ENCODE measurements at regions not wholly inside any gene's neighbourhood (a gene's known extent, or its start where the extent isn't known, plus 50 kb on each side); places are given as distances from the start of the nearest gene placed in this dataset.
"Not testable (repeated sequence)": the region's sequence is repeated elsewhere in the genome, so short reads cannot be mapped to it uniquely, and the experiment has no call there.

DNA sequence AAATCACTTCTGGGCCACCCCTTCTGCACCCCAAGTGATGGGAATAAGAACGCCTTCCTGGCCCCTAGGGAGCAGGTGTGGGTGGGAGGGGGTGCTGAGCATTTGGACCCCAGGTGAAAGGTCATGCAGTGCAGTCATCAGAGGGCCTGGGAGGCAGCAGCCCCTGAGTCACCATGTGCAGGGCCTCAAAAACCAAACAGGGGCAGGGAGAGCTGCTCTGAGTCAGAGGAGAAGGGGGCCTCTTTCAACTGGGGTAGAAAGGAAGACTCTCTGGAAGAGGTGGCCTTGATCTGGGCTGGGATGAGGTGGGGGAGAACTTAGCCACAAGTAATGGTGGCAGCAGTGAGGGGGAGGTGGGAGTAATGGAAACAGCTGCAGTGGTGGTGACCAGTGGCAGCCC lies 164.3 kb downstream of the BUB3 start:
- no peak for DNase-seq (ENCODE audit: low read depth, low spot score)

DNA sequence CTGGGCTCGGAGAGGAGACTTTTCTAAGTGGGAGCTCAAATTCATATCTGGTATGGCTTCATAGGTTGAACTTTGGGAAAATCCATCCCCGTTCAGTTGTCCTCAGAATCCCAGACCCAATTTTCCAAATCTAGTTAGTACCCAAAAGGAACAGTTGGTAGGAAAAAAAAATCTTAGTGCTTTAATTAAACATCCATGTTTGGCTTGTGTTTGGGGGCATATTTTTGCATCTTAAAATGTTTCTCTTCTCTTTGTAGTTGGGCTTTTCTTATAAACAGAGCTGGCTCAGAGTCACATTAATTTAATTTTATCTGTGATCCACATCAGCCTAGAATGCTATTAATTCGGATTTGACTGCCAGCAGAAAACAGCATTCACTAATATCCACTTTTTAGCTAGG lies 165.9 kb downstream of the BUB3 start:
- no peak for DNase-seq (ENCODE audit: low read depth, low spot score)

- no peak for DNase-seq (ENCODE audit: low read depth, low spot score)
These were observed 169.7 kb downstream of the BUB3 start for GRCh38 chr10:123323884-123324283.

DNA sequence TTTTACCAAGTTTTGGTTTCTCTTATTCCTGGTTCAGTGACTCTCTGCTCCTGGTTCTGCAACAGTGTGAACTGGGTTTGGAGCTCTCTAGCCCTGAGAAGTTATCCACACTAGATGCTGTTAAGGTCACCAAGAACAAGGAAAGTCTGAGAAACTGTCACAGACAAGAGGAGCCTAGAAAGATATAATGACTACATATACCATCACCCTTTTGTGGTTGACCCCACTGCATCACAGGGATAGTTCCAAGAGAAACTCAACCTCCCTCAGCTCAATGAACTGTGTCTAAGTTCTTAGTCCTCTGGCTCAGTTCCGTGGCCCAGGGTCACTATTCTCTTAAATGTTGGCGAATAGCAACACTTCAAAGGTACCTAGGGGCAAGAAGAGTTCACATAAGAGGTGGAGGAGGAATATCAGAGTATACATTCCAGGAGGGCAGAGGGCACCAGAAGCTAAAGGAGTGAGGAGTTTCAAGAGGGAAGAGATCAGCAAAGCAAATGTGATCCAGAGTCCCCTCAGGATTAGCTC lies 171.5 kb downstream of the BUB3 start:
- no peak for DNase-seq (ENCODE audit: low read depth, low spot score)

- no peak for DNase-seq (ENCODE audit: low read depth, low spot score)
These were observed 172.5 kb downstream of the BUB3 start for GRCh38 chr10:123326674-123327073.

DNA sequence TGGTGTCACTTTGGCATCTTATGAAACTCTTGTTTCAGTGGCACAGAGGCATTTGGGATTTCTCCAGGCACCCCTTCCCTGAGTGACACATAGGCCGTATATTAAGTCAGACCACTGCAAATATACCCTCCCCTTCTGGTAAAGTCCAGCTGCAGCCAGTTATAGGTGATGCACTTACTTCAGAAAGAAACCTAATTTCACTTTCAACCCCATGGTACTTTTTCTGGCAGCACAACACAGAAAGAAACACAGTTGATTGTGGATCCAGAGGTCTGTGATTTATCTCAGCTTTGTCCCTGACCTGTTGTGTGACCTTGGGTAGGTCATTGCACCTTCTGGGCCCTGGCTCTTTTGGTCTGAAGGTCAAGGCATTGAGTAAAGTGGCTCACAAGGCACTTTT lies 173.2 kb downstream of the BUB3 start:
- no peak for DNase-seq (ENCODE audit: low read depth, low spot score)

- DNase-seq (ENCODE audit: low read depth, low spot score) = no peak
These were observed 173.7 kb downstream of the BUB3 start for GRCh38 chr10:123327896-123328295.

DNA sequence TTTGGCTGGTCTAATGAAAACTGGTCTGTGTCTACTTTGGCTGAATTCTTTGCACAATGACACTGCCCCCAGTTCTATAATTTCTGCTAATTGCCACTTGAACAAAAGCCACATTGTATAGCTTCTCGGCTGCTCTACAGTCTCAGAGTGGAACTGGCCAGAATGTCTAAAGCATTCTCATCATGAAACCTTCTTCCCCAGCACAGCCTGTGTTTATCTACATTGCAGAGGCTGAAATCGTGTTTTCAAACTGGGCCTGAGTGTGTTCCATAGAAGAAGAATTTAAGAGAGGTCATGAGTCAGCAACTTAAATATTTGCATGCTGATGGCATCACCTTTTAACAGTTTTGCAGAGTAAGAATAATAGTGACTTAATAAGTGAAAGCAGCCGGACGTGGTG lies 177.2 kb downstream of the BUB3 start:
- no peak for DNase-seq (ENCODE audit: low read depth, low spot score)

DNA sequence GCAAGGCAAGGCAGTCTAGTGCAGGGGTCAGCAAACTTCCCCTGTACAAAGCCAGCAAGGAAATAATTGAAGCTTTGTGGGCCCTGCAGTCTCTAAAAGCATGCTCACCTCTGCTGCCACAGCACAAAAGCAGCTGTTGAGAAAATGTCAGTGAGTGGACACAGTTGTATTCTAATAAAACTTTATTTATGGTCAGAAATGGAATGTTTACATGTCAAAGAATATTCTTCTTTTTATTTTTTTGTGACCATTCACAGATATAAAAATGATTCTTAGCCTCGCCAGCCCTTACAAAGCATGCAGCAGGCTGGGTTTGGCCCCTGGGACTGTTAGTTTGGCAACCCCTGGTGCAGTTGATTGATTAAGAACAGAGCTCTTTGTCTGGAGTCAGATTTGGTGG lies 192.4 kb downstream of the BUB3 start:
- no peak for DNase-seq (ENCODE audit: low read depth, low spot score)

- no peak for DNase-seq (ENCODE audit: low read depth, low spot score)
These were observed 194.7 kb downstream of the BUB3 start for GRCh38 chr10:123348691-123349572.

GRCh38 chr10:123351715-123352114 lies 197.5 kb downstream of the BUB3 start:
- DNase-seq (ENCODE audit: low read depth, low spot score) = no peak

GRCh38 chr10:123354521-123354920 lies 200.3 kb downstream of the BUB3 start:
- no peak for DNase-seq (ENCODE audit: low read depth, low spot score)

GRCh38 chr10:123355748-123356481 lies 201.7 kb downstream of the BUB3 start:
- no peak for DNase-seq (ENCODE audit: low read depth, low spot score)

- DNase-seq (ENCODE audit: low read depth, low spot score) = no peak
These were observed 202.6 kb downstream of the BUB3 start for GRCh38 chr10:123356799-123357198.

DNA sequence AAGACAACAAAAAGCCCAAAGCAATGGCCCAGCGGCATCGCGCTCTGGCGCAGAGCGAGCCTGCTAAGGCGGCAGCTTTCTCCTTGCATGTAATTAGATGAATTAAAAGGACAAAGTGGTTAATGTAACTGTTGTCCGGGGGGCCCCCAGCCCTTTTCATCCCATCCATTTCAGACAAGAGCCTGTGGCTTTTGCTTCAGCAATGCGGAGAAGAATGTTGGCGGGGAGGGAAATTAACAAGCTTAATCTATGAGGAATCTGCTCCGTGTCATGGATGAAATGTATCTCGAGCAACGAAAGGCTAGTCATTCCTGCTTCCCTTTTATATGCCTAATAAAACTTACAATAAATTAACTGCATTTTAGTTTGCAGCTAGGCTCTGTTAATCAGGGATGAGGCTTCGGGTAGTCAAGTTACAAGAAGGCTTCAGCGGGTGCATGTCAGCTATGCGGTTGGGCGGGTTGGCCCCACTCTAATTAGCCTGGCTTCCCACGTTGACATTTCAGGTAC lies 203.3 kb downstream of the BUB3 start:
- DNase-seq (ENCODE audit: low read depth, low spot score) = no peak

GRCh38 chr10:123359539-123359938 lies 205.3 kb downstream of the BUB3 start:
- no peak for DNase-seq (ENCODE audit: low read depth, low spot score)

DNA sequence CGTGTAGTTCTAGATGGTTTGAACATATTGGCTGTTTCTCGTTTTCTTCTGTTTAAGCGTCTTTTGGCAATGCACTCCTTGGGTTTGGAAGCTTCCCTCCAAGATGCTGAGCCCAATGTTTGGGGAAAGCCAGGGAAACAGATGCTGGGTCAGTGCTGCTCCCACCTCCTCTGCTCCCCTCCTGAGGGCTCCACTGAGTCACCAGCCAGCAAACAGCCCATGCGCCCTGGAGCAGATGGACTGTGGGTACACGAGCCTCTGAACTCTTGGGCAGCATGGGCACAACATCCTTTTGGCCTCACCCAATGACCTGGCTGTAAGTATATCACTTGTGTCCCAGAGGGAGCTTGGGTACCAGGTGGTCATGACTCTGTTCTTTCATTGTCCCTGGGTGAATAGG lies 207.6 kb downstream of the BUB3 start:
- DNase-seq (ENCODE audit: low read depth, low spot score) = no peak

GRCh38 chr10:123367195-123367594 lies 213.0 kb downstream of the BUB3 start:
- no peak for DNase-seq (ENCODE audit: low read depth, low spot score)

DNA sequence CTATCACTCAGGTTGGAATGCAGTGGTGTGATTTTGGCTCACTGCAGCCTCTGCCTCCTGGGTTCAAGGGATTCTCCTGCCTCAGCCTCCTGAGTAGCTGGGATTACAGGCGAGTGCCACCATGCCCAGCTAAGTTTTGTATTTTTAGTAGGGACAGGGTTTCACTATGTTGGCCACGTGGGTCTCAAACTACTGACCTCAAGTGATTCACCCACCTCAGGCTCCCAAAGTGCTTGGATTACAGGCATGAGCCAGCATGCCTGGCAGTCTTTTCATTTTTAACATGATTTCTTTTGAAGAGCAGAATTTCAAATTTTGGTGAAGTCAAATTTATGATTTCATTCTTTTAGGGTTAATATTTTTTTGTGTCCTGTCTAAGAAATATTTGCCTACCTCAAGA lies 217.4 kb downstream of the BUB3 start:
- not testable (repeated sequence) for DNase-seq (ENCODE audit: low read depth, low spot score)

GRCh38 chr10:123373591-123373990 lies 219.4 kb downstream of the BUB3 start:
- no peak for DNase-seq (ENCODE audit: low read depth, low spot score)

DNA sequence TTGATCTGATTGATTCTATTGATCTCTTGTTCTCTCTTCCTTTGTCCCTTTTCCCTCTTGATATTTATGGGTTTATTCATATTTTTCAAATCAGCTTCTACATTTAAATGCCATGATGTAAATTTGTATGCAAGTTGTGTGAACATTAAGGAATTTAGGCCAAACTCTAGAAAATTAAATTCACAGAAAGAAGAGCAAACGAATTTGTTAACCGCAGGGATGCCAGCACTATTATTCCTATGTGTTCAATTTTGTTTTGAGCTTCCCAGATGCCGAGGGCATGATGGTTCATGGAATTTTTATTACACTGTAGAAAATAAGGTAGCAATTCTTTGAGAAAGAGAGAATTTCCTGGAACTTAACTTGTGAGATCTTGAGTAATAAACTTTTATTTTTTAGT lies 220.9 kb downstream of the BUB3 start:
- no peak for DNase-seq (ENCODE audit: low read depth, low spot score)

- DNase-seq (ENCODE audit: low read depth, low spot score) = no peak
These were observed 221.5 kb downstream of the BUB3 start for GRCh38 chr10:123375738-123376137.

DNA sequence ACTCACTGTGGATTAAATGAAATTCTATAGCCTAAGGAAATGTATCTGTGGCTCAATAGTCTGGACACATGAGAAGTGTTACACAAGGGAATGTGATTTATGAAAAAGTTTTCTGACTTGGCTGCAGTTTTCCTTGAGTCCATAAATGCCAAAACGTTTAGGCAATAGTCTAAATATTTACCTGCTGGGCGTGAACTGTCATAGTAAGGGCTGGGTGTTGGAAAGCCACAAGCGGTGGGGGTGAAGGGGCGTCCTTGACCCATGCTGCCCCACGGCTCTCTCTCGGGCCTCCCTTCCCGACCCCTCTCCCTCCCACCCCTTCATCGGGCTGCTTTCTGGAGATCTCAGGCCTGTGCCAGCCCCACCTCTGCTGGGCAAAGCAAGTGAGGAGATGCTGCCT lies 223.7 kb downstream of the BUB3 start:
- no peak for DNase-seq (ENCODE audit: low read depth, low spot score)
